ENCODE measurements at regions not wholly inside any gene's neighbourhood (a gene's known extent, or its start where the extent isn't known, plus 50 kb on each side); places are given as distances from the start of the nearest gene placed in this dataset.

DNA sequence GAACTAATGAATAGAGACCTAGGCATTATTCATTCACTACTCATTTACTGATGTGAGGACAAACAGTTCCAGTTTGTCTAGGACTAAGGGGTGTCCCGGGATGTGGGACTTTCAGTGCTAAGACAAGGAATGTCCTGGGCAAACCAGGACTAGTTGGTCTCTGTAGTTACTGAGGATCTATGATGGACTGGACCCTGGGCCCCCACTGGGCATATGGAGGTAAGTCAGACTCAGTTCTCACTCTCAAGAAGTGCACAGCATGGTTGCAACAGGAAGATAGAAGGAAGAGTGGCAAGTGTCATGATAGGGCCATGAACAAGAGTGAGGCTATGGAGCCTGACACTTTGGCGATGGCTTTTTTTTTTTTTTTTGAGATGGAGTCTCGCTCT, 128.2 kb downstream of the MYCN start:
- TF ChIP-seq HDGF (IDR thresholded peaks at IDR 0.05; ENCODE audit: borderline replicate concordance): no peak
- no peak for TF ChIP-seq FOXK2 (IDR thresholded peaks at IDR 0.05)
- no peak for TF ChIP-seq SUZ12 (IDR thresholded peaks at IDR 0.05)
- no peak for TF ChIP-seq L3MBTL2 (conservative IDR thresholded peaks at IDR 0.05)
- TF ChIP-seq CTBP1 (IDR thresholded peaks at IDR 0.05; ENCODE audit: borderline replicate concordance): no peak
- TF ChIP-seq SP1 (IDR thresholded peaks at IDR 0.05): no peak
- no peak for TF ChIP-seq LEF1 (IDR thresholded peaks at IDR 0.05; ENCODE audit: borderline replicate concordance)
